Epidermal melanocyte (primary cell): ENCODE measurements at regions not wholly inside any gene's neighbourhood (a gene's known extent, or its start where the extent isn't known, plus 50 kb on each side); places are given as distances from the start of the nearest gene placed in this dataset.
"Not testable (repeated sequence)": the region's sequence is repeated elsewhere in the genome, so short reads cannot be mapped to it uniquely, and the experiment has no call there.

Experiments used
- DNase-seq: peaks from one replicate; pipeline ENCODE4 v3.0.0; 2011; ENCODE audit warnings: low spot score; ENCODE audit not compliant: insufficient read length

DNA sequence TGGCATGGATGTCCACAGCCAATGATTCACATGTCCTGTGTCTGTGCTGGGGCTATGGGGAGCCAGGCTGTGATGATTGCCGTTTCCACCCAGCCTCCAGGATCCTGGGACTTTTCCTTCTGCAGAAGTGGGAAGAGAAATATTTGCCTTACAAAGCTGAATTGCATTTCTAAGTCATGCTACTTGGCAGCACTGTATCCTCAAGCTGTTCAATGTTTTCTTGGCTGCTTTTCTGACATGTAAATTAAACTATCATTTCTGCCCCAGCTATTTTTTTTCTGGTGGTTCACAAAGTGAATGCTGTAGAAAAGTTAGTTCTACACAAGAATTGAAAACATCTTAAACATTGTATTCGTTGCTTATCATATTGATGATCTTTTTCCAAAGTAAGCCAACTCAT, 51.9 kb upstream of the TCERG1L start:
- DNase-seq = no peak

DNA sequence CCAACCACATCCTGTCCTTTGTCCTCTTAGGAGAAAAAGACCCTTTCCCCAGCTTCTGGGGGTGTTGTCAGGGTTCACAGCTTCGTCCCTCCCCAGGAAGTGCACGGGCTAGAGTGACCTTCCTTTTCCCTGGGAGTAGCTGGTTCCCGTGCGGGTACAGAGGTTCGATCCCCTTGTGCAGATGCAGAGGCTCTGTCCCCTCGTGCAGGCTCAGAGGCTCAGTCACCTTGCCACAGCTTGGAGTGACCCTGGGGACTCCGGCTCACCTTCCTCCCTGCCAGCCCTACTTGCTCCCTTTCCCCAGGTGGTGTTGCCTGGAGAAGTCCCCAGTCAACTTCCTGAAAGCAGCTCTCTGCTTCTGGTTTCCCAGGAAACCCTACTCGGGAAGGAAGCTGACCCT, 60.0 kb upstream of the TCERG1L start:
- DNase-seq = no peak

DNA sequence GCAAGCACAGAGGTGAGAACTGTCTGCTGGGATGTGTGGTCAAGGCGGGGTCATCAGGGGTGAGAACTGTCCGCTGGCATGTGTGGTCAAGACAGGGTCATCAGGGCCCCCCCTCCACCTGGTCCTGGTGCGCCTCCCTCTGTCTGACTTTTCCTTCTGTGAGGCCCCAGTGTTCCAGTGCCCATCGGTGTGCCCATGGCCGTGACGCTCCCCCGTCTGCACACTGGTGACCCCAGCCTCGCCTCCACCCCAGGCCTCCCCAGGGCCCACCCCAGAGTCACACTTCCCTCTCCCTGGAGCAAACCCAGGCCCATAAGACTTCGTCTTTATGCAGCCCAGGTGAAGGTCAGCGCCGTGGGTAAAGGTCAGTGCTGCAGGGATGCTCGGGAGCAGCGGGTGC, 70.1 kb upstream of the TCERG1L start:
- DNase-seq = no peak

DNA sequence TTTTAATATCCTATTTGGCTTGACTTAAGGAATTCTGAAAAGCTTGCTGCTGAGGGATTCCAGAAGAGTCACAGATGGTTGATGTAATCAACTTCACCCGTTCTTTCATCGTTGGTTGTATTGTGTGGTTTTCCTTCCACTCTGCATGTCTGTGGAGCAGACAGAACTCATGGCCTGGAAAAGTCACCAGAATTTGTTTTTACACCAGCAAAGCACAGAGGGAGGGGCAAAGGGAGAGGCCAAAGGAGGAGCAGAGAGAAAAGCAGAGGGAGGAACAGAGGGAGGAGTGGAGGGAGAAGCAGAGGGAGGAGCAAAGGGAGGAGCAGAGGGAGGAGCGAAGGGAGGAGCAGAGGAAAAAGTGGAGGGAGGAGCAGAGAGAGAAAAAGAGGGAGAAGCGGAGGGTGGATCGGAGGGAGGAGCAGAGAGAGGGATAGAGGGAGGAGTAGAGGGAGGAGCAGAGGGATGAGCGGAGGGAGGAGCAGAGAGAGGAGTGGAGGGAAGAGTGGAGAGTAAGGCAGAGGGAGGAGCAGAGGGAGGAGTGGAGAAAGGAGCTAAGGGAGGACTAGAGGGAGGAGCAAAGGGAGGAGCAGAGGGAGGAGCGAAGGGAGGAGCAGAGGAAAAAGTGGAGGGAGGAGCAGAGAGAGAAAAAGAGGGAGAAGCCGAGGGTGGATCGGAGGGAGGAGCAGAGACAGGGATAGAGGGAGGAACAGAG, 73.8 kb upstream of the TCERG1L start:
- DNase-seq = not testable (repeated sequence)

DNA sequence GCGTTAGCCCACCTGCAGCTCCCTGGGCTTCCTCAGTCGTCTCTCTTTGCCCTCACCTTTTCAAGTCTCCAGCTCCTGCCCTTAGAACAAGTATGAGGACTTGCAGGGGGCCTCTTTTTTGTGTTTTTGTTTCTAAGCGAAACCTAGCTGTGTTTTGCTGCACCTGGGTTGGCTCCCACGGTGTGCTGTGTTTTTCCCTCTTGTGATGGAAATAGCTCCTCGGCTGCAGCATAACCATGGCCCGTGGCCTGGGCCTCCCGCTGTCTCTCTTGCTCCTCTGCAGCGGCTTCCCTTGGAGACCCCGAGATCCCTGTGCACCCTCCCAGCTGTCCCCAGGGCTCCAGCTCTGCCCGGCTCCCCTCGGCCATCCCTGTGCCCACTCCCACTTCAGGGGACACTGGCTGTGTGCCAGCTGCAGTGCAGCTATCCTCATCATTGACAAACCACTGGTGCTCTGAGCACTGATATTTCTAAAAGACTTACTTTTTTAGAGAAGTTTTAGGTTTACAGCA, 75.6 kb upstream of the TCERG1L start:
- DNase-seq = no peak

DNA sequence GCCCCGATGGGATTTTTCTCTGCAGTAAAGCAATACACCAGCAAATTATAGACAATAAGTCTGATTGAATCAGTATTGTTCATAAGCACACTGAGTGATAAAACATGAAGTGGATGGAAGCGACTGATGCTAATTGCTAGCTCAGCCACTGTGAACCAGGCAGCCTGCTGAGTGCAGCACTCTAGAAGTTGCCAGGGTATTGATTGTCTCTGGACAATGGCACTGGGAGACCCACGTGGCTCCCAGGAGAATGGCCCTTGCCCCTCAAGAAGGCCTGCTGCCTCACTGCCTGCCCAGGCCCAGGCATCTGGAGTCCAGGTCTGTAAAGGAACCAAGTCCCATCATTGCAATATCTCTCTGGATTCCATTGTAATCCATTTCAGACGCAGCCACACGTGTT, 80.4 kb upstream of the TCERG1L start:
- no peak for DNase-seq

DNA sequence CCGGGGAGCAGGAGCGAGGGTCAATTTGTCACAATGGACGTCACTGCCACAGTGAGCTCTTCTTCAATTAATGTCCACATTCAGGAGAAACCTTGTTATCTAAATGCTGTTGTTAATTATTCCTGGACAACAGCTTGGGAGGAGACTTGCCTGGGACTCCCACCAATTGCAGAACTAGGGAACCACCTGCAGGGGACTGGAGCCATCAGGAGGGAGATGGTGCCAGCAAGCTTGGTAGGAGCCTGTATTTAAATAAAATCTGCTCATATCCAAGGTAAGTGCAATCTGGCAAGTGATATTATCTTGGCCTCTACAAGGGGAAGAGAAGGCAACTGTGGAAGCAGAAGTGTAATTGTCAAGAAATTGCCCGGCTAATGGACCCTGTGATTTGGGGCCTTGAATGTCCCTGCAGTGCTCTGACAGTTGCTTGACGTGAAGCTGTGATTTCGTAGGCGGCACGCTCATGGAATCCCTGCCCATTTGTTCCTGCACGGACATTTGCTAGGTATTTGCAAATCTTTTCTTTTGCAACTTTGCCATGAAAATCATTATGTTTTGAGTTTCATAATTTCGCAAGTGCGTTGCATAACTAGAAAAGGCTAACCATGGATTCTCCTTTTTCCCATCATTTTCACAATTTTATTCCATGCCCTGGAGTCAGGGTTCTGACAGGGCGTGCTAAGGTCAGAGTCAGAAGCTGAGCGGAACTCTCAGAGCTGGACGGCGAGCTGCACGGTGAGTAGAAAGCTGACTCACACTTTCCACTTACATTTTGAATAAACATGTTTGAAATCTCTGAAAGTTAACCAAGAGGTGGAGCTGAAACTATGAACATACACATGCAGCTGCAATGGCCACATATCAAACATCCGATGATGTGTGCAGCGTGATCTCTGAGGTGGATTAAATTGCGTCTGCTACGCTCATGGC, 84.9 kb upstream of the TCERG1L start:
- no peak for DNase-seq

DNA sequence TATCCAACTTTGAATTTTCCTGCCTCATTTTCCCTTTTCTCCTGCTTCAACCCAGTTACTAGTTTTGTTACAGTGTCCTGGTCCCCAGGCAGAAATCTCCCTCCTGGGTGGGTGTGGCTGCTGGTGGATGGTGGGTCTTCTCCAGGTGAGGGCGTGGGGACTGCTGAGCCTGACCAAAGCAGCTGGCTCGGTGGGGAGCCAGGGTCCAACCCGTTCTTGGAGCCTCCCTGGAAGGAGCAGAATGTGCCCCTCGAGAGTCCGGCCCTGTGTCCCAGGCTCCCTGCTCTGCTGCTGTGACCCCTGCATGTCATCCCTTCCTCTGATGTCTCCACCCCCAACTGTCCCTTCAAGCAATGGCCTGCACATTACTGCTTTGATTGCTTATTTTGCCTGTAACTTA, 86.6 kb upstream of the TCERG1L start:
- no peak for DNase-seq

DNA sequence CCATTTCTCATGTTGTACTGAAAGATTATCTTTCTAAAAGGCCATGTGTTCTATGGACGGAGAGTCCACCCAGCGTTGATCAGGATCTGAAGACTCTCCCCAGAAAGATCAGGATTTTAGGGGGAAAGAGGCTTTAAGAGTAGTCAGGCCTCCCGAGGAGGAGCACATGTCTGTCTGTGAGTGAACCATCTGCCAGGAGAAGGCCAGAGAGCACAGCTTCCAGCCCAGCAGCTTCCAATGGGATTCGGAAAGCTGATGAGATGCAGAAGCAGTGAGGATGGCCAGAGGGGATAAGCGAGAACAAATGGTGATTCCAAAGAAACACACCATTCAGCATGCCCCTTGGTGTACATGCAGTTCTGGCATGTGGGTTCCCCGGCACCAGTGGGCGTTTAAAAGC, 88.5 kb upstream of the TCERG1L start:
- DNase-seq = no peak

DNA sequence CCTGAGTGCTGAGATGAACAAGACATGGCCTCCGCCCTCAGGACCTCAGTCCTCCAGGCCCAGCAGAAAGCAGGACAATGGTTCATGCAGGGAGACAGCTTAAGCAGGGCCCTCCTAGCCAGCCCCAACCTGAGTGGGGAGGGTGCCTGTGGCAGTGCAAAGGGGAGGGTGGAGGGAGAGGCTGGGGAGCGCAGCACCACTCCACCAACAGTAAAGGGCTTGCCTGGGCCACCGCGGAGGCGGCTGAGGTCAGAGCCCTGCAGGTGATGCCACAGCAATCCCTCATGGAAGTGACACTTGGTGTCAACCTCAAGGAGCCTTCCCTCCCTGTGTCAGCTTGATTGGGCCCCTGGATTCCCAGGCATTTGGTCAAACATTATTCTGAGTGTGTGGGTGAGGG, 89.0 kb upstream of the TCERG1L start:
- no peak for DNase-seq

DNA sequence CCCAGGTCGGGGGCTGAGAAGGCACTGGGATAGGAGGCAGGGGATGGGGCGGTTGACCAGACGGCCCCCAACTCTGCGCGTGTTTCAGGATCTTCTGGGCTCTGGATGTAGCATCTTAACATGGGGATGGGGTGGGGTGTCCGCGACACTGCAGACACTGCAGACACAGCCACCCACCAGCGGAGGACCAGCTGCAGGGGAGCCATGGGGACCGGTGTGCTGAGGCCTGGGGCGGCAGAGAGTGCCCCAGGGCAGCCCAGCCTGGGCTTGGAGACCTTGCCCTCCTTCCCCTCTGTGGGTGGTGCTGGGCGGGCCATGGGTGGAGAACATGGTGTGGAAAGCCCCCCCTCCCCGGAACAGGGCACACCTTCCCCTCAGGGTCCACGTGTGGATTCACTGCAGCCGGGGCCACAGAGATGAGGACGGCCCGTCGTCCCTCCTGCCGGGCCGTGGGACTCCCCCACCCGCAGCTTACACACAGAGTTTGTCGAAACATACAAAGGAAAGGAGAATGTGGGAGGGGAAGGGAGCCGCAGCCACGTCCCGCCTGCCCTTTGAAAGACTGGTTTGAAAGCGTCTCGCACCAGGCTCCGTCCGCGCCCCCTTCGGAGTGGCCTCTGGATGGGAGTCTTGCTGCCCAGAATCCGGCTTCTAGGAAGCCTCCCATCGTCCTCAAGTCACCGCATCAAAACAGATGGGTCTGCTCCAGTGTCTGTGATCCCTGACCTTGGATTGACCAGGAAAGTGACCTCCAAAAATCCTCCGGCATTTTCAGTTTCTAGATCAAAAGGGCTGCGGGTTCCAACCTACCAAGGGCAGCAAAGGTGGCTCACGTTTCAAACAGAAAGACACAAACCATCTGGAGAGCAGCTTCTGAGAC, 91.5 kb upstream of the TCERG1L start:
- no peak for DNase-seq

DNA sequence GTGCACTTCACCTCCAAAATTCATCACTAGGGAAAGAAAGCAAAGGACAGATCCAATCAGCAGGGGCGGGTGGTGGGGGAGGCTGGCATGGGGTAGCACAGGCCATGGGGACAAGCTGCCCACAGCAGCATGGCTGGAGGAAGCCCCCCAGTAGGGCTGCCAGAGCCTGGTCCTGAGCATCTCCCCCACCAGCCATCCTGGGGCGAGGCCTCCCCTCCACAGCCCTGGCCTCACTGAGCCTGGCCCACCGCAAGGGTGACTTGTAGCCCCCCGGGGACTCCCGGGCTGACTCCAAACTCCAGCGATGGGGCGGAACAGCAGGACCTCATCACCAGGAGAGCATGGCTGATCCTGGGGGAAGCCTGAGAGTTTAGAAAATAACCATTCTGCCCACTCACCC, 92.4 kb upstream of the TCERG1L start:
- DNase-seq = no peak

DNA sequence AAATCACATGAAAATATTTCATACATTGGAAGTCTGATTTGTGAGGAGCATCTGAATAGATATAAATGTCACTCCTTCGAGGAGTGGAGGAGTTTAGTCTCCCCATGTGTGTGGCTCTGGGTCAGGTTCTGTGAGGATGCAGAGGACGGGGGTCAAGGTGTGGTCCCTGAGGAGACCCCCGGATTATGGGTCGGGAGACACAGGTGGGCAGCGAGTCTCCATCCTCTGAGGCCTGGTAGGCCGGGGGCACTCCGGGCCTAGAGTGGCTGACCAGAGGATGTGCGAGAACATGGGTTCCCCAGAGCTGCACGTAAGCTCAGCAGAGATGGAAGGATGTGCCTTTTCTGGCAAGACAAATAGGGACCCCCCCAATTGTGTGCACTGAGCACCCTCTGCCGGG, 93.4 kb upstream of the TCERG1L start:
- DNase-seq = no peak

DNA sequence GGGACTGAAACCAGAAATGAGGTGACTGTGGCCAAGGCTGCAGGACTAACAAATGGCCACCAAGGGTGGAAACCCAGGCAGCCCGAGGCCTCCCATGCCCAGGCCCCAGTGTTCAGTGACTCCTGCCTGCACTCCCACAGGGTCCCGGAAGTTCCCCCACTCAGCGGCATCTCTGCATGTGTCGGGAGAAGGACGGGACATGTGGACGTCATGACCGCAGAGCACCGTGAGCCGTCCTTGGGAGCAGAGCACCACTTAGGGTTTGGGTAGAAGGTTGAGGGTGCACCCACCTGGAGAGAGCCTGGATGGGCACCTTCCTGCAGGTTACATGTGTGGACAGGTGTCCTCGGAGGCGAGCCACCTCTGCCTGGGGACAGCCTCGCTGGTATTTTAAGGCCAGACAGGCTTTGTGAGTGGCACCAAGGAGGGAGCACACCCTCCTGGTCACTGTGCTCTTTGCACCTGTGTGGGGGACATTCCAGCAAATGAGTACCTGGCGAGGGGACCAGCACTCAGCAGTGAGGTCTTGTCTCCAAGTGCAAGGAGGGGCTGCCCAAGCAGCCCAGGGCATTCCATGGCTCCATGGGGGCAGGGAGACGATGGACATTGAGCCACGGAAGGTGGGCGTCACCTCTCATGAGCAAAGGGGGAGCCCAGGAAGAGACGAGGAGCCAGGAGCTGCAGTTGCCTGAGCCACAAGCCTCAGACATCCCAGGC, 95.3 kb upstream of the TCERG1L start:
- no peak for DNase-seq

DNA sequence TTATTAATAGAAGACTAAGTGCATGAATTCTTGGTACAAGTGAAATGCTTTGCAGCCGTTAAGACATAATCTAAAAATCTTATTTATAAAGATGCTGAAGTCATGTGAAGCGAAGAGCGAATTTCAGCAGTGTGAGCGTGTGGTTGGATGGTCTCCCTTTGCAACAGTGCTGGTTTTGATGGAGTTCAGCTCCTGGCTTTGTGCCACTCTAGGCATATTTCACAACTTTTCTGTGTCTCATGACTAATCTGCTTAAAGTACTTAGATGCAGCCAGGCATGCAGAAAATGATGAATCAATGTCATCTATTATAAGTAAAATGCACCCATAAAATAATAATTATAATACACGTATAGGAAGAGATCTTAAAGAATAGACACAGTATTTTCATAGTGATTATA, 107.2 kb upstream of the TCERG1L start:
- DNase-seq = no peak

DNA sequence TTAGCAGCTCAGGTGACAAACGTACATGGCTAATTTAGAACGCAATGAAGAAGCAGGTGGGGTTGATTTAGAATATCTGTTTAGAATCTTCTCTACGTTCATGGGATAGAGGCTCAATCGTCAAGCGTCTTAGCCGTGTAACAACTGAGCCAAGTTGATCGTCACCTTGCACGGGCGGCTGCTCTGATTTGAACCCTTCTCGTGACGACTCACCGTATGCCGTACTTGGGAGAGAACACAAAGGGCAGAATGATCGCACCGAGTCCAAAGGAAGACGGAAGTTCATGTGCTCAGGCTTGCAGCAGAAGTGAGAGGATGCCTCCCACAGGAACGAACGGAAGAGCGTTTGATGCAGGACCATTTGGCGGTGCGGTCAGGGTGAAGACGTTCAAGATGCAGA, 108.3 kb upstream of the TCERG1L start:
- DNase-seq = no peak

DNA sequence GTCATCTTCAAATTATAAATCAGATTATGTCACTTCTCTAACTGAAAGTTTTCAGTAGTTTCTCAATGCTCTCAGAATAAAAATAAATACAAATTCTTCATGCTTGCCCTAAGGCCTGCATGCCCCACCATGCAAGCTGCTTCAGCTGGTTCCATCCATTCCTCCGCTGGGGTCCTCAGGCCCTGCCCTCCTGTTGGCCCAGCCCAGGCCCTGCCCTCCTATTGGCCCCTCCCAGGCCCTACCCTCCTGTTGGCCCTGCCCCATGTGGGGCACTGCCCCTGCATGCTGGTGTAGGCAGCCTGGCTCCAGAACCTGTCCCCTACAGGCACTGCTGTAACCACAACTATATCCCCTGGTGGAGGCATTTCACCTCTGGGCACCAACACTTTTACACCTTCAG, 109.3 kb upstream of the TCERG1L start:
- DNase-seq = no peak

DNA sequence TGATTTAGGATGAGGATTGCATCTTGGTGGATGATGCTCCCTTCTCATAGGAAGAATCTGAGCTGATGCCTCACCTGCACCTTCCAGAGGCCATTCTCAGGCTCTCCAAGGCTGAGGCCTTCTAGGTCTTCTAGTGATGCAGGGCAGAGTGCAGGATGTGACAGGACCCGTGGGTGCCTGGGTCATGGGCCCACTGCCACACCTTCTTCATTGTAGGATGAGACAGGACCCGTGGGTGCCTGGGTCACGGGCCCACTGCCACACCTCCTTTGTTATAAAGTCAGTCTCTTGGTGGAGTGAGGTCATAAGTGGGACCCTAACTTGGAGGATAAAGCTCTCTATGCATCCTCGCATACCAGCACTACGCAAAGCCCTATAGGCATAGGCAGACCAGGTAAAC, 109.9 kb upstream of the TCERG1L start:
- no peak for DNase-seq

DNA sequence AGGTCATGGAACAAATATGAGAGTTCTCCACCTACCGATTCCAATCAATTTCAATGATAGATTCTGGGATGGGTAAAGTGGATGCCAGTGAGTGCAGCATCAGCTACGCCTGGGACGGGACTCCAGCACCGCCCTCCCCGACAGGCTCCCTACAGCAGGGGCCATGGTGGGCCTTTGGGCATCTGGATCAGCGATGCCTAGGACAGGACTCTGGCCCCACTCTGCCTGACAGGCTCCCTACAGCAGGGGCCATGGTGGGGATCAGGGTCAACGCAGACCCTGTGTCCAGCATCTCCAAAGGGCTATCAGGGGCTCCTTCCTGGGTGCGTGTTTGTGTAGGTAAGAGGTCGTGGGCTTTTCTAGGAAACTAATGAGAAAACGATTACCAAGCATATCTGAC, 111.2 kb upstream of the TCERG1L start:
- no peak for DNase-seq

DNA sequence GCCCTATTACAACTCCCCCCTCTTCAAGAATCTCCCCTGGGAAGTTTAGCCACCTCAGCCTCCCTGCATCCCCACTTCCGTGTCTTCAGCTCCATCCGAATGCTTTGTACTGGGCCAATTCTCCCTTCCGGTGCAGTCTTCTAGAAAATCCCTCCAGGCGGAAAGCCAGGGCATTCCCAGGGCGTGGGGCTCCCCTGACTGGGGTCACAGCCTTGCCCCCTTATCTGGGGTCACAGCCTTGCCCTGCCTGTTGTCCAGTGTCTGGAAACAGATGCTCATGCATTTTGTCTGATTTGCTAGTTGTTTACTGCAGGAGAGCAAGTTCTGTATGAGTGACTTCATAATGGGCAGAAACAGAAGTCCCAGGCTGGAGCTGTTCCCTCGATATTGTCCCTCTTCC, 112.5 kb upstream of the TCERG1L start:
- DNase-seq = no peak
